CD4-positive, alpha-beta T cell (primary cell): ENCODE measurements at regions not wholly inside any gene's neighbourhood (a gene's known extent, or its start where the extent isn't known, plus 50 kb on each side); places are given as distances from the start of the nearest gene placed in this dataset.

ENCODE experiments used
- ATAC-seq: fragments of 200-7000 bp; cut with Tn5 transposase; one replicate; pipeline ENCODE4 v1.10.0; 2022; ENCODE audit warnings: mild to moderate bottlenecking; ENCODE audit not compliant: poor library complexity
- CTCF ChIA-PET: fragments of 350-600 bp; sonication (Branson Sonifier 250); formaldehyde crosslinking; loops from one replicate; lab custom pipeline; 2021; ENCODE audit warnings: antibody characterized with exemption, inconsistent platforms; lab: Charles Lee
- POLR2A ChIA-PET: fragments of 350-600 bp; sonication (Branson Sonifier 250); formaldehyde crosslinking; loops from one replicate; lab custom pipeline; 2021; ENCODE audit warnings: antibody characterized with exemption, inconsistent platforms; lab: Charles Lee
- DNase-seq, 14 experiments: peaks; one replicate each; pipeline ENCODE4 v3.0.0-alpha.2; 2013 to 2020; ENCODE audit warnings: mixed read lengths in 2 of 14
- H3K27ac ChIP-seq, 2 donors: one replicate each; pipeline versions ENCODE4 v1.5.1 to v1.7.0; 2013; ENCODE audit warnings: low read length in 2 of 2, low read depth in 1 of 2, mild to moderate bottlenecking in 1 of 2
- H3K27me3 ChIP-seq, 2 experiments: 1 replicate in 1 of 2; 2 replicates in 1 of 2; pipeline versions ENCODE4 v1.6.1 to v1.7.0; 2013; ENCODE audit warnings: low read length in 2 of 2, control low read depth in 1 of 2, mild to moderate bottlenecking in 1 of 2, moderate library complexity in 1 of 2; ENCODE audit not compliant: insufficient read depth in 2 of 2, control insufficient read depth in 1 of 2
- H3K36me3 ChIP-seq: one replicate; pipeline ENCODE4 v1.6.1; 2013; ENCODE audit warnings: low read length, control low read depth; ENCODE audit not compliant: insufficient read depth
- H3K4me1 ChIP-seq: one replicate; pipeline ENCODE4 v1.6.1; 2013; ENCODE audit warnings: low read length, control low read depth; ENCODE audit not compliant: insufficient read depth
- H3K4me3 ChIP-seq: one replicate; pipeline ENCODE4 v1.5.1; 2013; ENCODE audit warnings: mild to moderate bottlenecking, low read length, moderate library complexity
- H3K9me3 ChIP-seq, 2 experiments: 1 replicate in 1 of 2; 2 replicates in 1 of 2; pipeline versions ENCODE4 v1.6.1 to v1.7.0; 2013; ENCODE audit warnings: low read length in 2 of 2, mild to moderate bottlenecking in 2 of 2, control low read depth in 1 of 2, moderate library complexity in 1 of 2; ENCODE audit not compliant: control insufficient read depth in 1 of 2, insufficient read depth in 1 of 2
- H3K27ac Mint-ChIP-seq: one replicate; pipeline ENCODE4 v1.8.0; 2020; ENCODE audit warnings: mixed read lengths
- H3K27me3 Mint-ChIP-seq: one replicate; pipeline ENCODE4 v1.8.0; 2021; ENCODE audit warnings: mixed read lengths
- H3K36me3 Mint-ChIP-seq: one replicate; pipeline ENCODE4 v1.8.0; 2021; ENCODE audit warnings: low read depth, mixed read lengths
- H3K4me1 Mint-ChIP-seq: one replicate; pipeline ENCODE4 v1.8.0; 2021; ENCODE audit warnings: low read depth, mixed read lengths
- H3K4me3 Mint-ChIP-seq: one replicate; pipeline ENCODE4 v1.8.0; 2020; ENCODE audit warnings: mild to moderate bottlenecking, mixed read lengths
- H3K9me3 Mint-ChIP-seq: one replicate; pipeline ENCODE4 v1.8.0; 2020; ENCODE audit warnings: mixed read lengths
- CTCF ChIP-seq: fragments of 200-600 bp; IDR thresholded peaks from one replicate; pipeline ENCODE4 v1.8.0; 2022; ENCODE audit warnings: antibody characterized with exemption, mild to moderate bottlenecking
- intact Hi-C, 2 experiments: fragments of 100-400 bp; cut with DNase I in 1 of 2; cut with micrococcal nuclease in 1 of 2; formaldehyde crosslinking; loops; one replicate each; pipeline versions ENCODE4 v1.15.1 to v1.9.0; 2023 to 2025; cut with DNase I, micrococcal nuclease

GRCh38 chr15:26359855-26360254 lies 413.0 kb downstream of the GABRB3 start:
- H3K4me3 Mint-ChIP-seq: no peak overlapping the region
- H3K36me3 Mint-ChIP-seq: no peaks in the 10 kb centered on the region
- Histone ChIP-seq H3K4me1 (no peaks in the 10 kb centered on the region), H3K9me3 (peaks cover 0 to 3% of the 10 kb centered on the region in 2 experiments), H3K4me3 (no peak overlapping the region), H3K27ac (no peak overlapping the region), H3K36me3 (no peaks in the 10 kb centered on the region), H3K27me3 (no peaks in the 10 kb centered on the region)
- ATAC-seq (no peak), DNase-seq (no peak)
- peaks cover 12% of the 10 kb centered on the region for H3K9me3 Mint-ChIP-seq
- no peak overlapping the region for H3K27ac Mint-ChIP-seq
- ChIA-PET CTCF (no interaction called here), POLR2A (no interaction called here)
- H3K4me1 Mint-ChIP-seq: no peaks in the 10 kb centered on the region
- no peaks in the 10 kb centered on the region for H3K27me3 Mint-ChIP-seq
- intact Hi-C loops: no loop called here
- TF ChIP-seq CTCF: no peak

- Mint-ChIP-seq H3K9me3 (peaks cover 7% of the 10 kb centered on the region), H3K27ac (no peak overlapping the region), H3K4me1 (no peaks in the 10 kb centered on the region), H3K36me3 (no peaks in the 10 kb centered on the region), H3K4me3 (no peak overlapping the region), H3K27me3 (no peaks in the 10 kb centered on the region)
- no peak for DNase-seq
- H3K36me3 ChIP-seq: no peaks in the 10 kb centered on the region
- H3K27me3 ChIP-seq: no peaks in the 10 kb centered on the region
- no peak for TF ChIP-seq CTCF
- ATAC-seq: no peak
- no peak overlapping the region for H3K4me3 ChIP-seq
- H3K4me1 ChIP-seq: no peaks in the 10 kb centered on the region
- POLR2A ChIA-PET: no interaction called here
- no peak overlapping the region for H3K27ac ChIP-seq
- peaks cover 0 to 10% of the 10 kb centered on the region in 2 experiments for H3K9me3 ChIP-seq
- intact Hi-C loops: no loop called here
- CTCF ChIA-PET: no interaction called here
Measured at GRCh38 chr15:26358708-26359107, 414.2 kb downstream of the GABRB3 start.

GRCh38 chr15:26357653-26358052 lies 415.2 kb downstream of the GABRB3 start:
- Histone ChIP-seq H3K36me3 (no peaks in the 10 kb centered on the region), H3K9me3 (peaks cover 0 to 14% of the 10 kb centered on the region in 2 experiments), H3K27me3 (no peaks in the 10 kb centered on the region), H3K4me1 (no peaks in the 10 kb centered on the region), H3K27ac (no peak overlapping the region), H3K4me3 (no peak overlapping the region)
- no peak overlapping the region for H3K4me3 Mint-ChIP-seq
- ATAC-seq (no peak), DNase-seq (no peak)
- peaks cover 5% of the 10 kb centered on the region for H3K9me3 Mint-ChIP-seq
- no peak overlapping the region for H3K27ac Mint-ChIP-seq
- no peaks in the 10 kb centered on the region for H3K36me3 Mint-ChIP-seq
- intact Hi-C loops: no loop called here
- no peaks in the 10 kb centered on the region for H3K27me3 Mint-ChIP-seq
- POLR2A ChIA-PET: no interaction called here
- CTCF ChIA-PET: no interaction called here
- TF ChIP-seq CTCF: no peak
- no peaks in the 10 kb centered on the region for H3K4me1 Mint-ChIP-seq
